ENCODE measurements at regions not wholly inside any gene's neighbourhood (a gene's known extent, or its start where the extent isn't known, plus 50 kb on each side); places are given as distances from the start of the nearest gene placed in this dataset.

- Histone ChIP-seq H3K36me3 (ENCODE audit: insufficient read depth, insufficient read length, low read length) (no peaks in the 10 kb centered on the region), H3K4me3 (ENCODE audit: insufficient read length, low read depth) (no peak overlapping the region), H3K4me1 (ENCODE audit: insufficient read depth, insufficient read length) (no peaks in the 10 kb centered on the region), H3K9ac (ENCODE audit: insufficient read length, low read depth) (no peak overlapping the region), H3K9me3 (ENCODE audit: insufficient read depth, low read length) (no peaks in the 10 kb centered on the region), H3K27me3 (ENCODE audit: insufficient read depth, insufficient read length) (no peaks in the 10 kb centered on the region)
- TF ChIP-seq SUZ12 (IDR thresholded peaks at IDR 0.05; ENCODE audit: extremely low read depth, insufficient read depth, insufficient read length) (no peak), YY1 (IDR thresholded peaks at IDR 0.05; ENCODE audit: insufficient read depth, insufficient read length) (no peak), ZNF274 (IDR thresholded peaks at IDR 0.05; ENCODE audit: low read depth, low read length) (no peak)
- DNase-seq (ENCODE audit: low read depth, low spot score): no peak
Observed at GRCh38 chr5:43893951-43894684, 291.1 kb downstream of the NNT start.

- TF ChIP-seq YY1 (IDR thresholded peaks at IDR 0.05; ENCODE audit: insufficient read depth, insufficient read length): no peak
- H3K36me3 ChIP-seq (ENCODE audit: insufficient read depth, insufficient read length, low read length): no peaks in the 10 kb centered on the region
- no peaks in the 10 kb centered on the region for H3K4me1 ChIP-seq (ENCODE audit: insufficient read depth, insufficient read length)
- no peaks in the 10 kb centered on the region for H3K9me3 ChIP-seq (ENCODE audit: insufficient read depth, low read length)
- H3K27me3 ChIP-seq (ENCODE audit: insufficient read depth, insufficient read length): no peaks in the 10 kb centered on the region
- DNase-seq (ENCODE audit: low read depth, low spot score): no peak
- no peak overlapping the region for H3K4me3 ChIP-seq (ENCODE audit: insufficient read length, low read depth)
- no peak overlapping the region for H3K9ac ChIP-seq (ENCODE audit: insufficient read length, low read depth)
Observed at GRCh38 chr5:43891112-43891511, 288.1 kb downstream of the NNT start.

GRCh38 chr5:43889233-43889632 is 286.3 kb downstream of the NNT start:
- no peaks in the 10 kb centered on the region for H3K4me1 ChIP-seq (ENCODE audit: insufficient read depth, insufficient read length)
- TF ChIP-seq ZNF274 (IDR thresholded peaks at IDR 0.05; ENCODE audit: low read depth, low read length) (no peak), SUZ12 (IDR thresholded peaks at IDR 0.05; ENCODE audit: extremely low read depth, insufficient read depth, insufficient read length) (no peak), YY1 (IDR thresholded peaks at IDR 0.05; ENCODE audit: insufficient read depth, insufficient read length) (no peak)
- H3K36me3 ChIP-seq (ENCODE audit: insufficient read depth, insufficient read length, low read length): no peaks in the 10 kb centered on the region
- no peaks in the 10 kb centered on the region for H3K9me3 ChIP-seq (ENCODE audit: insufficient read depth, low read length)
- H3K9ac ChIP-seq (ENCODE audit: insufficient read length, low read depth): no peak overlapping the region
- no peak for DNase-seq (ENCODE audit: low read depth, low spot score)
- no peaks in the 10 kb centered on the region for H3K27me3 ChIP-seq (ENCODE audit: insufficient read depth, insufficient read length)
- no peak overlapping the region for H3K4me3 ChIP-seq (ENCODE audit: insufficient read length, low read depth)

- DNase-seq (ENCODE audit: low read depth, low spot score): no peak
- H3K9me3 ChIP-seq (ENCODE audit: insufficient read depth, low read length): no peaks in the 10 kb centered on the region
- H3K27me3 ChIP-seq (ENCODE audit: insufficient read depth, insufficient read length): no peaks in the 10 kb centered on the region
- no peaks in the 10 kb centered on the region for H3K36me3 ChIP-seq (ENCODE audit: insufficient read depth, insufficient read length, low read length)
- no peak overlapping the region for H3K4me3 ChIP-seq (ENCODE audit: insufficient read length, low read depth)
- H3K9ac ChIP-seq (ENCODE audit: insufficient read length, low read depth): no peak overlapping the region
- no peak for TF ChIP-seq SUZ12 (IDR thresholded peaks at IDR 0.05; ENCODE audit: extremely low read depth, insufficient read depth, insufficient read length)
- TF ChIP-seq ZNF274 (IDR thresholded peaks at IDR 0.05; ENCODE audit: low read depth, low read length): no peak
- no peak for TF ChIP-seq YY1 (IDR thresholded peaks at IDR 0.05; ENCODE audit: insufficient read depth, insufficient read length)
- H3K4me1 ChIP-seq (ENCODE audit: insufficient read depth, insufficient read length): no peaks in the 10 kb centered on the region
Observed at GRCh38 chr5:43875741-43876140, 272.8 kb downstream of the NNT start.

- DNase-seq (ENCODE audit: low read depth, low spot score): no peak
- no peaks in the 10 kb centered on the region for H3K36me3 ChIP-seq (ENCODE audit: insufficient read depth, insufficient read length, low read length)
- H3K27me3 ChIP-seq (ENCODE audit: insufficient read depth, insufficient read length): no peaks in the 10 kb centered on the region
- no peak for TF ChIP-seq SUZ12 (IDR thresholded peaks at IDR 0.05; ENCODE audit: extremely low read depth, insufficient read depth, insufficient read length)
- no peak for TF ChIP-seq YY1 (IDR thresholded peaks at IDR 0.05; ENCODE audit: insufficient read depth, insufficient read length)
- no peak for TF ChIP-seq ZNF274 (IDR thresholded peaks at IDR 0.05; ENCODE audit: low read depth, low read length)
- H3K9ac ChIP-seq (ENCODE audit: insufficient read length, low read depth): no peak overlapping the region
- no peaks in the 10 kb centered on the region for H3K4me1 ChIP-seq (ENCODE audit: insufficient read depth, insufficient read length)
- H3K9me3 ChIP-seq (ENCODE audit: insufficient read depth, low read length): no peaks in the 10 kb centered on the region
- H3K4me3 ChIP-seq (ENCODE audit: insufficient read length, low read depth): no peak overlapping the region
Observed at GRCh38 chr5:43874772-43875171, 271.8 kb downstream of the NNT start.

- Histone ChIP-seq H3K9me3 (ENCODE audit: insufficient read depth, low read length) (no peaks in the 10 kb centered on the region), H3K36me3 (ENCODE audit: insufficient read depth, insufficient read length, low read length) (no peaks in the 10 kb centered on the region), H3K9ac (ENCODE audit: insufficient read length, low read depth) (no peak overlapping the region), H3K4me3 (ENCODE audit: insufficient read length, low read depth) (no peak overlapping the region), H3K27me3 (ENCODE audit: insufficient read depth, insufficient read length) (no peaks in the 10 kb centered on the region), H3K4me1 (ENCODE audit: insufficient read depth, insufficient read length) (no peaks in the 10 kb centered on the region)
- DNase-seq (ENCODE audit: low read depth, low spot score): no peak
- TF ChIP-seq ZNF274 (IDR thresholded peaks at IDR 0.05; ENCODE audit: low read depth, low read length) (no peak), SUZ12 (IDR thresholded peaks at IDR 0.05; ENCODE audit: extremely low read depth, insufficient read depth, insufficient read length) (no peak), YY1 (IDR thresholded peaks at IDR 0.05; ENCODE audit: insufficient read depth, insufficient read length) (no peak)
Observed at GRCh38 chr5:43873791-43874190, 270.8 kb downstream of the NNT start.

GRCh38 chr5:43859309-43859708 is 256.3 kb downstream of the NNT start:
- H3K9ac ChIP-seq (ENCODE audit: insufficient read length, low read depth): no peak overlapping the region
- TF ChIP-seq ZNF274 (IDR thresholded peaks at IDR 0.05; ENCODE audit: low read depth, low read length) (no peak), YY1 (IDR thresholded peaks at IDR 0.05; ENCODE audit: insufficient read depth, insufficient read length) (no peak), SUZ12 (IDR thresholded peaks at IDR 0.05; ENCODE audit: extremely low read depth, insufficient read depth, insufficient read length) (no peak)
- H3K36me3 ChIP-seq (ENCODE audit: insufficient read depth, insufficient read length, low read length): no peaks in the 10 kb centered on the region
- H3K4me1 ChIP-seq (ENCODE audit: insufficient read depth, insufficient read length): no peaks in the 10 kb centered on the region
- no peaks in the 10 kb centered on the region for H3K9me3 ChIP-seq (ENCODE audit: insufficient read depth, low read length)
- H3K4me3 ChIP-seq (ENCODE audit: insufficient read length, low read depth): no peak overlapping the region
- DNase-seq (ENCODE audit: low read depth, low spot score): no peak
- H3K27me3 ChIP-seq (ENCODE audit: insufficient read depth, insufficient read length): no peaks in the 10 kb centered on the region

All from NT2/D1 (cell line).